Calu3 (cell line): ENCODE measurements at regions not wholly inside any gene's neighbourhood (a gene's known extent, or its start where the extent isn't known, plus 50 kb on each side); places are given as distances from the start of the nearest gene placed in this dataset.
A peak's percentile ranks its signal among the peaks of the same experiment; 100 is the strongest.

Source experiments
- BruUV-seq: library from RNA; stranded (reverse); fragments of 400-500 nt; replicated peaks from 2 replicates; lab custom pipeline; 2021; lab: Mats Ljungman, UMichigan
- CTCF ChIA-PET: fragments of 300-600 bp; sonication (Branson Sonifier 250); formaldehyde crosslinking; loops from one replicate; lab custom pipeline; 2022; ENCODE audit warnings: antibody characterized with exemption; lab: Charles Lee
- DNase-seq: peaks from one replicate; pipeline ENCODE4 v3.0.0; 2022
- H3K27ac Mint-ChIP-seq: one replicate; pipeline ENCODE4 v1.8.0; 2022; ENCODE audit warnings: mixed read lengths; ENCODE audit not compliant: unreplicated experiment
- H3K27me3 Mint-ChIP-seq: one replicate; pipeline ENCODE4 v1.8.0; 2022; ENCODE audit warnings: mixed read lengths; ENCODE audit not compliant: unreplicated experiment
- H3K36me3 Mint-ChIP-seq: one replicate; pipeline ENCODE4 v1.8.0; 2022; ENCODE audit warnings: mild to moderate bottlenecking, moderate library complexity, mixed read lengths; ENCODE audit not compliant: insufficient read depth, unreplicated experiment
- H3K4me1 Mint-ChIP-seq: one replicate; pipeline ENCODE4 v1.8.0; 2022; ENCODE audit warnings: mild to moderate bottlenecking, low read depth, mixed read lengths; ENCODE audit not compliant: unreplicated experiment
- H3K4me3 Mint-ChIP-seq: one replicate; pipeline ENCODE4 v1.8.0; 2022; ENCODE audit warnings: mild to moderate bottlenecking, low read depth, moderate library complexity, mixed read lengths; ENCODE audit not compliant: unreplicated experiment
- H3K9me3 Mint-ChIP-seq: one replicate; pipeline ENCODE4 v1.8.0; 2022; ENCODE audit warnings: low read depth, mixed read lengths; ENCODE audit not compliant: unreplicated experiment
- intact Hi-C: fragments of 100-400 bp; cut with micrococcal nuclease; formaldehyde crosslinking; loops from one replicate; pipeline ENCODE4 v1.10.0; 2022; ENCODE audit not compliant: unreplicated experiment
- TF ChIP-seq, protein P1 (sequence below): fragments of 200-600 bp; IDR thresholded peaks from one replicate; pipeline ENCODE4 v1.8.0; 2022; ENCODE audit warnings: antibody characterized with exemption; ENCODE audit not compliant: unreplicated experiment

DNA sequence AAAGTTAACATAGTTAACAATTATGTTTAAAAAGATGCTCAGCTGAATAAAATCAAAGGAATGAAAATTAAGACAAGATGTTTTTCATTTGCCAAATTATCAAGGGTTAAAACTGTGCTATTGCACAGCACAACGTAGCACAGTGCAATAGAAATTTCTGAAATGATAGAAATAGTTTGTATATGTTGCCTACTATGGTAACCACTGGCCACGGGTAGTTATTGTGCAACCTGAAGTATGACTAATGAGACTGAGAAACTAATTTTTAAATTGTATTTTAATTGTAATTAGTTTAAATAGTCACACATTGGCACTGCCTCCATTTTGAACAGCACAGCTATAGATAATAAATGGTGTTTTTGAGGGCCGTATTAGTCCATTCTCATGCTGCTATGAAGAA lies 343.1 kb upstream of the FAM241A start:
- Mint-ChIP-seq H3K27ac (no peak overlapping the region), H3K4me1 (no peaks in the 10 kb centered on the region), H3K36me3 (no peaks in the 10 kb centered on the region), H3K27me3 (no peaks in the 10 kb centered on the region), H3K9me3 (no peaks in the 10 kb centered on the region), H3K4me3 (no peak overlapping the region)
- TF ChIP-seq, protein P1, sequence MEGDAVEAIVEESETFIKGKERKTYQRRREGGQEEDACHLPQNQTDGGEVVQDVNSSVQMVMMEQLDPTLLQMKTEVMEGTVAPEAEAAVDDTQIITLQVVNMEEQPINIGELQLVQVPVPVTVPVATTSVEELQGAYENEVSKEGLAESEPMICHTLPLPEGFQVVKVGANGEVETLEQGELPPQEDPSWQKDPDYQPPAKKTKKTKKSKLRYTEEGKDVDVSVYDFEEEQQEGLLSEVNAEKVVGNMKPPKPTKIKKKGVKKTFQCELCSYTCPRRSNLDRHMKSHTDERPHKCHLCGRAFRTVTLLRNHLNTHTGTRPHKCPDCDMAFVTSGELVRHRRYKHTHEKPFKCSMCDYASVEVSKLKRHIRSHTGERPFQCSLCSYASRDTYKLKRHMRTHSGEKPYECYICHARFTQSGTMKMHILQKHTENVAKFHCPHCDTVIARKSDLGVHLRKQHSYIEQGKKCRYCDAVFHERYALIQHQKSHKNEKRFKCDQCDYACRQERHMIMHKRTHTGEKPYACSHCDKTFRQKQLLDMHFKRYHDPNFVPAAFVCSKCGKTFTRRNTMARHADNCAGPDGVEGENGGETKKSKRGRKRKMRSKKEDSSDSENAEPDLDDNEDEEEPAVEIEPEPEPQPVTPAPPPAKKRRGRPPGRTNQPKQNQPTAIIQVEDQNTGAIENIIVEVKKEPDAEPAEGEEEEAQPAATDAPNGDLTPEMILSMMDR: no peak
- no TSS peak for BruUV-seq
- intact Hi-C loops: no loop called here
- DNase-seq: no peak
- CTCF ChIA-PET: no interaction called here

DNA sequence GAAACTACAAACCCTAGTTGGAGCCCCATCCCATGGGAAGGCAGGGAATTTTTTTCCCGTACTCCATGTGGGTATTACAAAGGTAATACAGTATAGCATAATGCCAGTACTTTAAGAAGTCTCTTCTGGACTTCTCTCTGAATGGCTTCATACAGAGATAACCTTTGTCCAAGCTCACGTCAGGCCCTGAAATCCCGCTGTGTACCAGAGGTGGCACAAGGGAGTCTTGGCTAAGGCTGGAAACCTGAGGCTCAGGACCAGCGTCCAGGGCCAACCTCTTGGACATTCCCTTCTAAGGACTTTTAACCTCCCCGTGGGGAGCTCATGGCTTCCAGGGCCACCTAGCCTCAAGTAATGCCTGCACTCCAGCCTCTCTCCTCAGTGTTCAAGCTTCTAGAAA lies 338.9 kb upstream of the FAM241A start:
- H3K4me1 Mint-ChIP-seq: no peaks in the 10 kb centered on the region
- CTCF ChIA-PET: interaction anchor here (0.8 kb wide), 1 partner anchor 48 kb away, joined by 3 read pairs; no protein-coding TSS in a partner anchor
- DNase-seq: peak; percentile 44
- H3K27me3 Mint-ChIP-seq: no peaks in the 10 kb centered on the region
- H3K36me3 Mint-ChIP-seq: no peaks in the 10 kb centered on the region
- TF ChIP-seq, protein P1: peak; percentile 39
- no peak overlapping the region for H3K27ac Mint-ChIP-seq
- no peak overlapping the region for H3K4me3 Mint-ChIP-seq
- H3K9me3 Mint-ChIP-seq: no peaks in the 10 kb centered on the region
- intact Hi-C loops: no loop called here
- no TSS peak for BruUV-seq

DNA sequence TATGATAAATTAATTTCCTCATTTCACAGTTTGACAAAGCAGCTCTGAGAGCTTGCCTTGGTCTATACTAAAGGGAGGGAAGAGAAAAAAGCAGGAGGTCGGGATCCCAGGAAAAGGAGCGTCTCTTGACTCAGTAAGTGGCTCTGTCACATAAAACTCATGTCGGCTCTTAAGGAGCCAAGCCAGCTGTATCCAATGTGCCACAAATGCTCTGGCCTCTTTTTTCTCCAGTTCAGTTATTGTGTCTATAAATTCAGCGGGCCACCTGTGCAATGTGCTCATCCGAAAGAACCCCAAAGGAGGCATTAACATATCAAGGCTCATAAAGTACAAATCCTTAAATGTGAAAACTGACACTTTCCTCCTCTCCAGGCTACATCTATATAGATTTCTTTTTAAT lies 337.7 kb upstream of the FAM241A start:
- TF ChIP-seq, protein P1: no peak
- no peak for DNase-seq
- H3K27ac Mint-ChIP-seq: no peak overlapping the region
- intact Hi-C loops: no loop called here
- BruUV-seq: no TSS peak
- H3K9me3 Mint-ChIP-seq: no peaks in the 10 kb centered on the region
- CTCF ChIA-PET: no interaction called here
- no peaks in the 10 kb centered on the region for H3K4me1 Mint-ChIP-seq
- no peak overlapping the region for H3K4me3 Mint-ChIP-seq
- H3K27me3 Mint-ChIP-seq: no peaks in the 10 kb centered on the region
- H3K36me3 Mint-ChIP-seq: no peaks in the 10 kb centered on the region

DNA sequence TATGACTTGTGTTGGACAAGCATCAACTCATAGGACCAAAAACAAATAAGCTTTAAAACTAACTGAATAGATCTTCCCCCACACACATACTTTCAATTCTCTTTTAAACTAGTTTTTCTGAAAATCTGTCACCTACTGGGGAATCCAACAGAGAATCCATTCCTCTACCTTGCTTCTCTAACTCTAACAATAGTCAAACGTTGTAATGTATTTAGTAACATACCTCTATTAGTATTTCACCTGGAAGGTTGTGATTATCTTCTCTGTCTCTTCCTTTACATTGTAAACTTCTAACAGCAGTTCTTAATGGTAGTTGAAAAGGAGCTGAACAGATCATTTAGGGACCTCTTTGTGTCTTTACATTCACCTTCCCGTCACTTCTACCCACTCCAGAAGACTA lies 337.1 kb upstream of the FAM241A start:
- Mint-ChIP-seq H3K27me3 (no peaks in the 10 kb centered on the region), H3K4me1 (no peaks in the 10 kb centered on the region), H3K4me3 (no peak overlapping the region), H3K36me3 (no peaks in the 10 kb centered on the region), H3K9me3 (no peaks in the 10 kb centered on the region), H3K27ac (no peak overlapping the region)
- DNase-seq: no peak
- TF ChIP-seq, protein P1: no peak
- CTCF ChIA-PET: no interaction called here
- no TSS peak for BruUV-seq
- intact Hi-C loops: no loop called here
